Adrenal gland (tissue), 9 donors: ENCODE measurements at regions not wholly inside any gene's neighbourhood (a gene's known extent, or its start where the extent isn't known, plus 50 kb on each side); places are given as distances from the start of the nearest gene placed in this dataset.

Source experiments
- DNase-seq, 7 donors: peaks; one replicate each; pipeline ENCODE4 v3.0.0-alpha.2; 2019 to 2020
- H3K27ac ChIP-seq, 5 donors: fragments of 200-600 bp; sonication (generic) in 4 of 5; 1 replicate in 3 of 5; 2 replicates in 2 of 5; pipeline versions ENCODE4 v1.5.1 to v1.8.0; 2016 to 2020; ENCODE audit warnings: mild to moderate bottlenecking in 1 of 5
- H3K27me3 ChIP-seq: fragments of 200-600 bp; 2 replicates; pipeline ENCODE4 v1.8.0; 2021
- H3K36me3 ChIP-seq, 2 donors: fragments of 200-600 bp; replicated peaks in 1 of 2; 1 replicate in 1 of 2; 2 replicates in 1 of 2; pipeline versions ENCODE4 v1.5.1 to v1.8.0; 2018 to 2022
- H3K4me1 ChIP-seq, 2 donors: fragments of 200-600 bp; replicated peaks in 1 of 2; 1 replicate in 1 of 2; 2 replicates in 1 of 2; pipeline versions ENCODE4 v1.5.1 to v1.8.0; 2018 to 2021
- H3K4me3 ChIP-seq, 4 donors: fragments of 200-600 bp; sonication (generic) in 3 of 4; one replicate each; pipeline ENCODE4 v1.5.1; 2016 to 2018
- H3K9me3 ChIP-seq, 3 donors: fragments of 200-600 bp; sonication (generic) in 1 of 3; replicated peaks in 1 of 3; 1 replicate in 2 of 3; 2 replicates in 1 of 3; pipeline versions ENCODE4 v1.5.1 to v1.8.0; 2016 to 2021
- POLR2A ChIP-seq, 2 donors: fragments of 450-650 bp; IDR thresholded peaks; one replicate each; pipeline ENCODE4 v1.6.1; 2017; ENCODE audit warnings: antibody characterized with exemption in 2 of 2, mild to moderate bottlenecking in 2 of 2, moderate library complexity in 1 of 2
- WGBS, 4 donors: extraction: QIAGEN DNeasy Blood & Tissue Kit in 2 of 4; methylation state at CpG; one replicate each; pipeline versions ENCODE4 v1.1.5 to v1.1.7; 2013 to 2017; 5-methylcytosine and 5-hydroxymethylcytosine counted together
- intact Hi-C, 2 donors: fragments of 100-400 bp; cut with DNase I; formaldehyde crosslinking; loops; one replicate each; pipeline versions ENCODE4 v1.14.1 to v1.15.0; 2022 to 2023
- TF ChIP-seq, protein P1 (sequence below), 6 experiments: fragments of 450-650 bp in 4 of 6; fragments of 200-600 bp in 2 of 6; sonication (generic) in 1 of 6; IDR thresholded peaks; 1 replicate in 5 of 6; 2 replicates in 1 of 6; pipeline versions ENCODE4 v1.5.1 to v1.8.0; 2016 to 2021; ENCODE audit warnings: antibody characterized with exemption in 6 of 6, mild to moderate bottlenecking in 2 of 6, moderate library complexity in 1 of 6
- donor health status: healthy with polysubstance abuse.
- donor health status: Bipolar disorder and iron deficiency.
- donor health status: DM: yes; HTN: yes; CAD: no.
- donor health status: DM: no; HTN: no; CAD: no.
- donor health status: DM: no; HTN: no; CAD: no.

DNA sequence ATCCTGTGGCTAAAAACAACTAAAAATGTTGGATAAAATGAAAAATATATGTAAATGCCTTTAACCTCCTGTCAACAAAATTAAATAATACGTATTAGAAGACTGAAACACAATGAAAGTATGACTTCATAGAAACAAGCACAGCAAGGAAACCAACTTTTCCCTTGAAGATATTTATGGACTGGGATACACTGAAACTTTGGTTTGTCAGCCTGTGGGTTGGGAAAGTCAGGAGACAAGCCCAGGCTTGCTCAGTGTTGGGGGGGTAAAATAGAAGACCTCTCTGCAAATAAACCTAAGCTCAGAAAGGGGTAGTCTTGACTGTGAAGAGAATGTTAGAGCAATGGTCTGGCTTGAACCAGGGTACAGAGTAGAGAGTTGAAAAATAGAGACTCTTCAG, 454.5 kb downstream of the FBXO15 start:
- no peaks in the 10 kb centered on the region for H3K27me3 ChIP-seq
- H3K9me3 ChIP-seq = no peaks in the 10 kb centered on the region
- TF ChIP-seq, protein P1, sequence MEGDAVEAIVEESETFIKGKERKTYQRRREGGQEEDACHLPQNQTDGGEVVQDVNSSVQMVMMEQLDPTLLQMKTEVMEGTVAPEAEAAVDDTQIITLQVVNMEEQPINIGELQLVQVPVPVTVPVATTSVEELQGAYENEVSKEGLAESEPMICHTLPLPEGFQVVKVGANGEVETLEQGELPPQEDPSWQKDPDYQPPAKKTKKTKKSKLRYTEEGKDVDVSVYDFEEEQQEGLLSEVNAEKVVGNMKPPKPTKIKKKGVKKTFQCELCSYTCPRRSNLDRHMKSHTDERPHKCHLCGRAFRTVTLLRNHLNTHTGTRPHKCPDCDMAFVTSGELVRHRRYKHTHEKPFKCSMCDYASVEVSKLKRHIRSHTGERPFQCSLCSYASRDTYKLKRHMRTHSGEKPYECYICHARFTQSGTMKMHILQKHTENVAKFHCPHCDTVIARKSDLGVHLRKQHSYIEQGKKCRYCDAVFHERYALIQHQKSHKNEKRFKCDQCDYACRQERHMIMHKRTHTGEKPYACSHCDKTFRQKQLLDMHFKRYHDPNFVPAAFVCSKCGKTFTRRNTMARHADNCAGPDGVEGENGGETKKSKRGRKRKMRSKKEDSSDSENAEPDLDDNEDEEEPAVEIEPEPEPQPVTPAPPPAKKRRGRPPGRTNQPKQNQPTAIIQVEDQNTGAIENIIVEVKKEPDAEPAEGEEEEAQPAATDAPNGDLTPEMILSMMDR (IDR thresholded peaks at IDR 0.05) = no peak
- no peak for TF ChIP-seq POLR2A (IDR thresholded peaks at IDR 0.05)
- no peak for DNase-seq
- no peaks in the 10 kb centered on the region for H3K36me3 ChIP-seq
- H3K4me1 ChIP-seq = no peaks in the 10 kb centered on the region
- H3K4me3 ChIP-seq = no peak overlapping the region
- intact Hi-C loops = no loop called here
- no peak overlapping the region for H3K27ac ChIP-seq
- WGBS, 4 donors = 35 to 72% (median 70%) methylated on average over 1 of the region's 1 CpG

GRCh38 chr18:73691624-73692023, 456.0 kb downstream of the FBXO15 start:
- H3K36me3 ChIP-seq = no peaks in the 10 kb centered on the region
- H3K27me3 ChIP-seq = no peaks in the 10 kb centered on the region
- no peak for TF ChIP-seq POLR2A (IDR thresholded peaks at IDR 0.05)
- TF ChIP-seq, protein P1 (IDR thresholded peaks at IDR 0.05) = no peak
- no peak overlapping the region for H3K27ac ChIP-seq
- H3K4me1 ChIP-seq = no peaks in the 10 kb centered on the region
- 80 to 89% (median 83%) methylated on average over 12 of the region's 12 CpGs for WGBS, 4 donors
- H3K4me3 ChIP-seq = no peak overlapping the region
- intact Hi-C loops = no loop called here
- no peaks in the 10 kb centered on the region for H3K9me3 ChIP-seq
- DNase-seq = no peak

DNA sequence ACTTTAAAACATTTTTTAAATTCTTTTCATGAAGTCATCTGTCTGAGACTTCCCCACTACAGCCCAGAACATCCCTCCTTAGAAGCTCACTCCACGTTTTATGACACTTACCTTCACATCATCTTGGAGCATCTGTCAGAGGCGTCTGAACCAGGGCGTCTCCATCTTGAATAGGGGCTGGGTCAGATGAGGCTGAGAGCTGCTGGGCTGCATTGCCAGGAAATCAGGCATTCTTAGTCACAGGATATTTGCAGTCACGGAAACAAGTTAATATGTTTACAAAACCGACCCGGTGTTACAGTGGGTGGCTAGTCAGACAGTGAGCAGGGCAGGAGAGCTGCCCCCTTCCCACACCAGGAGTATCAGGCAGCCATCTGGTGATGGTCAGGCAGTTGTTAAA, 456.5 kb downstream of the FBXO15 start:
- intact Hi-C loops = no loop called here
- TF ChIP-seq, protein P1 (IDR thresholded peaks at IDR 0.05) = no peak
- TF ChIP-seq POLR2A (IDR thresholded peaks at IDR 0.05) = no peak
- Histone ChIP-seq H3K27me3 (no peaks in the 10 kb centered on the region), H3K4me1 (no peaks in the 10 kb centered on the region), H3K27ac (no peak overlapping the region), H3K9me3 (no peaks in the 10 kb centered on the region), H3K36me3 (no peaks in the 10 kb centered on the region), H3K4me3 (no peak overlapping the region)
- DNase-seq = no peak
- WGBS, 4 donors = 56 to 65% (median 63%) methylated on average over 6 of the region's 6 CpGs

- Histone ChIP-seq H3K4me1 (no peaks in the 10 kb centered on the region), H3K27ac (no peak overlapping the region), H3K36me3 (no peaks in the 10 kb centered on the region), H3K27me3 (no peaks in the 10 kb centered on the region), H3K4me3 (no peak overlapping the region), H3K9me3 (no peaks in the 10 kb centered on the region)
- WGBS, 4 donors = 33 to 52% (median 46%) methylated on average over 3 of the region's 3 CpGs
- TF ChIP-seq, protein P1 (IDR thresholded peaks at IDR 0.05) = no peak
- TF ChIP-seq POLR2A (IDR thresholded peaks at IDR 0.05) = no peak
- intact Hi-C loops = no loop called here
- no peak for DNase-seq
Observed at GRCh38 chr18:73690222-73690621, 457.4 kb downstream of the FBXO15 start.
